Loucy (cell line): ENCODE measurements at regions not wholly inside any gene's neighbourhood (a gene's known extent, or its start where the extent isn't known, plus 50 kb on each side); places are given as distances from the start of the nearest gene placed in this dataset.
"Not testable (repeated sequence)": the region's sequence is repeated elsewhere in the genome, so short reads cannot be mapped to it uniquely, and the experiment has no call there.

ENCODE experiments used
- H2AFZ ChIP-seq: fragments of 200-600 bp; sonication (generic); 2 replicates; pipeline ENCODE4 v1.6.0; 2016; ENCODE audit warnings: antibody characterized with exemption, mild to moderate bottlenecking, low read length, moderate library complexity
- H3F3A ChIP-seq: fragments of 200-600 bp; 2 replicates; pipeline ENCODE4 v1.6.0; 2016; ENCODE audit warnings: antibody characterized with exemption, low read depth, mild to moderate bottlenecking
- H3K27me3 ChIP-seq: fragments of 200-600 bp; sonication (generic); 2 replicates; pipeline ENCODE4 v1.6.1; 2014; ENCODE audit warnings: low read length, mild to moderate bottlenecking; ENCODE audit not compliant: insufficient read depth, poor library complexity, severe bottlenecking
- H3K36me3 ChIP-seq: fragments of 200-600 bp; sonication (generic); 2 replicates; pipeline ENCODE4 v1.6.1; 2016; ENCODE audit warnings: low read length; ENCODE audit not compliant: insufficient read depth
- H3K4me1 ChIP-seq: fragments of 200-600 bp; sonication (generic); 2 replicates; pipeline ENCODE4 v1.5.1; 2014; ENCODE audit warnings: low read length, mild to moderate bottlenecking; ENCODE audit not compliant: insufficient read depth, poor library complexity, severe bottlenecking
- H3K4me2 ChIP-seq: fragments of 200-600 bp; sonication (generic); 2 replicates; pipeline ENCODE4 v1.6.0; 2014; ENCODE audit warnings: antibody characterized with exemption, low read length, low read depth, mild to moderate bottlenecking; ENCODE audit not compliant: poor library complexity, severe bottlenecking
- H3K4me3 ChIP-seq: fragments of 200-600 bp; sonication (generic); 2 replicates; pipeline ENCODE4 v1.5.1; 2014; ENCODE audit warnings: low read length, mild to moderate bottlenecking, mixed read lengths; ENCODE audit not compliant: poor library complexity, severe bottlenecking
- H3K79me2 ChIP-seq: fragments of 200-600 bp; sonication (generic); 2 replicates; pipeline ENCODE4 v1.6.1; 2014; ENCODE audit warnings: low read length; ENCODE audit not compliant: insufficient read depth
- H3K9ac ChIP-seq: fragments of 200-600 bp; sonication (generic); 2 replicates; pipeline ENCODE4 v1.6.0; 2014; ENCODE audit warnings: mild to moderate bottlenecking, low read depth, low read length, moderate library complexity; ENCODE audit not compliant: poor library complexity, severe bottlenecking
- H3K9me2 ChIP-seq: fragments of 200-600 bp; sonication (generic); replicated peaks from 2 replicates; pipeline ENCODE4 v1.6.1; 2016; ENCODE audit warnings: low read depth, low read length, mixed read lengths
- H3K9me3 ChIP-seq: fragments of 200-600 bp; sonication (generic); 2 replicates; pipeline ENCODE4 v1.6.1; 2014; ENCODE audit warnings: mild to moderate bottlenecking, antibody characterized with exemption, low read length, low read depth; ENCODE audit not compliant: insufficient read depth
- H4K20me1 ChIP-seq: fragments of 200-600 bp; sonication (generic); 2 replicates; pipeline ENCODE4 v1.6.0; 2014; ENCODE audit warnings: antibody characterized with exemption, low read length, mild to moderate bottlenecking; ENCODE audit not compliant: insufficient read depth, poor library complexity, severe bottlenecking
- EZH2phosphoT487 ChIP-seq: fragments of 200-600 bp; IDR thresholded peaks from 2 replicates; pipeline ENCODE4 v1.6.1; 2018; ENCODE audit warnings: antibody characterized with exemption, mild to moderate bottlenecking, moderate library complexity, borderline replicate concordance
- TF ChIP-seq, protein P1 (sequence below): fragments of 200-600 bp; sonication (generic); conservative IDR thresholded peaks from 2 replicates; pipeline ENCODE4 v1.5.1; 2014; ENCODE audit warnings: mild to moderate bottlenecking, antibody characterized with exemption, low read length

DNA sequence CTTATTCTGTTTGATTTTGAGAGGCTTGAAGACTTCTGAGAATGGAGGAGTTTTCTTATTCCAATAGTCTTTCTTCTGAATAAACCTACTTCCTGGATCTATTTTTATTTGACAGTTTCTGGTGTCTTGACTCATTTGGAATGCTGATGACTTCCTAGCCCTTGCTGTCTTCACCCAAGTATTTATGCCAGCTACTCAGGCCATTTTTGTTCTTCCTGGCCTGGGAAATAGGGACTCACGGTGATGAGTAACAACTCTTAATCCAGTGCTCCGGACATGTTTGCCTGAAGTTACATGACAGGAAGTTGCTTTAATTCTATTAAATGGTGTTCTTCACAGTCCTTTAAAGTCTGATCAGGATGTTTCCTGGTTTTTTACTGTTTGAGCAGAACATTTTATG, 272.1 kb upstream of the EYS start:
- H3K79me2 ChIP-seq, result no peaks in the 10 kb centered on the region
- H4K20me1 ChIP-seq, result no peaks in the 10 kb centered on the region
- no peaks in the 10 kb centered on the region for H3K9me2 ChIP-seq
- no peak overlapping the region for H3K4me3 ChIP-seq
- H3K4me2 ChIP-seq, result no peak overlapping the region
- H3K4me1 ChIP-seq, result no peaks in the 10 kb centered on the region
- H2AFZ ChIP-seq, result no peak overlapping the region
- H3F3A ChIP-seq, result no peaks in the 10 kb centered on the region
- no peak overlapping the region for H3K9ac ChIP-seq
- TF ChIP-seq EZH2phosphoT487, result no peak
- TF ChIP-seq, protein P1, sequence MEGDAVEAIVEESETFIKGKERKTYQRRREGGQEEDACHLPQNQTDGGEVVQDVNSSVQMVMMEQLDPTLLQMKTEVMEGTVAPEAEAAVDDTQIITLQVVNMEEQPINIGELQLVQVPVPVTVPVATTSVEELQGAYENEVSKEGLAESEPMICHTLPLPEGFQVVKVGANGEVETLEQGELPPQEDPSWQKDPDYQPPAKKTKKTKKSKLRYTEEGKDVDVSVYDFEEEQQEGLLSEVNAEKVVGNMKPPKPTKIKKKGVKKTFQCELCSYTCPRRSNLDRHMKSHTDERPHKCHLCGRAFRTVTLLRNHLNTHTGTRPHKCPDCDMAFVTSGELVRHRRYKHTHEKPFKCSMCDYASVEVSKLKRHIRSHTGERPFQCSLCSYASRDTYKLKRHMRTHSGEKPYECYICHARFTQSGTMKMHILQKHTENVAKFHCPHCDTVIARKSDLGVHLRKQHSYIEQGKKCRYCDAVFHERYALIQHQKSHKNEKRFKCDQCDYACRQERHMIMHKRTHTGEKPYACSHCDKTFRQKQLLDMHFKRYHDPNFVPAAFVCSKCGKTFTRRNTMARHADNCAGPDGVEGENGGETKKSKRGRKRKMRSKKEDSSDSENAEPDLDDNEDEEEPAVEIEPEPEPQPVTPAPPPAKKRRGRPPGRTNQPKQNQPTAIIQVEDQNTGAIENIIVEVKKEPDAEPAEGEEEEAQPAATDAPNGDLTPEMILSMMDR, result no peak
- no peaks in the 10 kb centered on the region for H3K27me3 ChIP-seq
- no peaks in the 10 kb centered on the region; the same call in 1 of the 2 replicates for H3K9me3 ChIP-seq
- no peaks in the 10 kb centered on the region for H3K36me3 ChIP-seq

GRCh38 chr6:65971252-65971651, 264.2 kb upstream of the EYS start:
- H3K27me3 ChIP-seq, H3K4me1 ChIP-seq, H3K79me2 ChIP-seq, H4K20me1 ChIP-seq, H3K9me2 ChIP-seq, H3K9me3 ChIP-seq, H3K4me2 ChIP-seq, H2AFZ ChIP-seq, H3F3A ChIP-seq, H3K36me3 ChIP-seq, H3K4me3 ChIP-seq, H3K9ac ChIP-seq: not testable (repeated sequence)

DNA sequence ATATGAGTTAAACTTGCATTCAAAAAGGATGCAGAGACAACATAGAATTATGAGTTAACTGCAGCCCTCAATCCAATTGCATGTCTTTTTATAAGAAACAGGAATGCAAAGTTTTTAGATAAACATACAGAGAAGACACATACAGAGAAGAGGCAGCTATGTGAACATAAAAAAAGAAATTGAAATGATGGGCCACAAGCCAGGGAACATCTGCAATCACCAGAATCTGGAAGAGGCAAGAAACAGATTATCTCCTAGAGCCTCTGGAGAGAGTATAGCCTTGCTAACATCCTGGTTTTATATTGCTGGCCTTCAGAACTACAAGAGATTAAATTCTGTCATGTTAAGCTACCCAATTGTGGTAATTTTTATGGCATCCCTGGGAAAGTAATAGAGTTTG, 257.2 kb upstream of the EYS start:
- no peak overlapping the region for H2AFZ ChIP-seq
- H4K20me1 ChIP-seq, result no peaks in the 10 kb centered on the region
- no peak overlapping the region for H3K4me2 ChIP-seq
- no peaks in the 10 kb centered on the region for H3F3A ChIP-seq
- no peaks in the 10 kb centered on the region for H3K27me3 ChIP-seq
- no peaks in the 10 kb centered on the region for H3K9me2 ChIP-seq
- no peaks in the 10 kb centered on the region for H3K4me1 ChIP-seq
- H3K79me2 ChIP-seq, result no peaks in the 10 kb centered on the region
- H3K4me3 ChIP-seq, result no peak overlapping the region
- TF ChIP-seq EZH2phosphoT487, result no peak
- TF ChIP-seq, protein P1, result no peak
- H3K9me3 ChIP-seq, result no peaks in the 10 kb centered on the region
- H3K36me3 ChIP-seq, result no peaks in the 10 kb centered on the region
- H3K9ac ChIP-seq, result no peak overlapping the region

GRCh38 chr6:65955034-65955433, 248.0 kb upstream of the EYS start:
- Histone ChIP-seq H3K4me2 (no peak overlapping the region), H3K4me3 (no peak overlapping the region)
- TF ChIP-seq, protein P1, result no peak
- no peak for TF ChIP-seq EZH2phosphoT487

More at GRCh38 chr6:65955034-65955433, 248.0 kb upstream of the EYS start:
- Histone ChIP-seq H4K20me1 (no peaks in the 10 kb centered on the region), H3K4me1 (no peaks in the 10 kb centered on the region), H3K79me2 (no peaks in the 10 kb centered on the region), H3K9ac (no peak overlapping the region), H3K27me3 (no peaks in the 10 kb centered on the region), H3K36me3 (no peaks in the 10 kb centered on the region), H3K9me2 (no peaks in the 10 kb centered on the region; the same call in 1 of the 2 replicates), H3K9me3 (no peaks in the 10 kb centered on the region), H2AFZ (no peak overlapping the region), H3F3A (no peaks in the 10 kb centered on the region)
